Astrocyte (in vitro differentiated cells and primary cell): ENCODE measurements at regions not wholly inside any gene's neighbourhood (a gene's known extent, or its start where the extent isn't known, plus 50 kb on each side); places are given as distances from the start of the nearest gene placed in this dataset.

Experiments used
- DNase-seq: peaks from one replicate; pipeline ENCODE4 v3.0.0-alpha.2; 2010; ENCODE audit warnings: low read depth
- FAIRE-seq: peaks from 2 replicates; lab custom pipeline; 2011; peaks lifted over from hg19 to GRCh38; lab: Jason Lieb, UNC
- H2AFZ ChIP-seq: 2 replicates; pipeline ENCODE4 v1.6.0; 2012; ENCODE audit warnings: low read depth, low read length, inconsistent platforms
- H3K27ac ChIP-seq: 2 replicates; pipeline ENCODE4 v1.5.1; 2011; ENCODE audit warnings: low read depth, low read length, inconsistent platforms
- H3K27me3 ChIP-seq: 2 replicates; pipeline ENCODE4 v1.6.0; 2011; ENCODE audit warnings: low read length, inconsistent platforms; ENCODE audit not compliant: insufficient read depth
- H3K36me3 ChIP-seq: 2 replicates; pipeline ENCODE4 v1.5.1; 2011; ENCODE audit warnings: low read length, inconsistent platforms; ENCODE audit not compliant: insufficient read depth
- H3K4me1 ChIP-seq: 2 replicates; pipeline ENCODE4 v1.5.1; 2011; ENCODE audit warnings: low read length, inconsistent platforms; ENCODE audit not compliant: insufficient read depth
- H3K4me2 ChIP-seq: 2 replicates; pipeline ENCODE4 v1.6.0; 2012; ENCODE audit warnings: low read length, inconsistent platforms
- H3K4me3 ChIP-seq: 2 replicates; pipeline ENCODE4 v1.5.1; 2011; ENCODE audit warnings: low read depth, mild to moderate bottlenecking, low read length, inconsistent platforms; ENCODE audit not compliant: insufficient read depth
- H3K79me2 ChIP-seq: 2 replicates; pipeline ENCODE4 v1.6.0; 2012; ENCODE audit warnings: mild to moderate bottlenecking, low read length, inconsistent platforms; ENCODE audit not compliant: insufficient read depth
- H3K9ac ChIP-seq: 2 replicates; pipeline ENCODE4 v1.6.0; 2012; ENCODE audit warnings: mild to moderate bottlenecking, low read length, inconsistent platforms
- H3K9me3 ChIP-seq: 2 replicates; pipeline ENCODE4 v1.5.1; 2012; ENCODE audit warnings: low read depth, mild to moderate bottlenecking, low read length, inconsistent platforms; ENCODE audit not compliant: insufficient read depth
- H4K20me1 ChIP-seq: 2 replicates; pipeline ENCODE4 v1.6.0; 2012; ENCODE audit warnings: low read length, inconsistent platforms; ENCODE audit not compliant: insufficient read depth
- H3K27ac Mint-ChIP-seq: one replicate; pipeline ENCODE4 v1.8.0; 2021; ENCODE audit warnings: mild to moderate bottlenecking, mixed read lengths; ENCODE audit not compliant: unreplicated experiment
- H3K27me3 Mint-ChIP-seq: one replicate; pipeline ENCODE4 v1.8.0; 2021; ENCODE audit warnings: low read depth, mixed read lengths; ENCODE audit not compliant: unreplicated experiment
- H3K36me3 Mint-ChIP-seq: one replicate; pipeline ENCODE4 v1.8.0; 2021; ENCODE audit warnings: low read depth, mixed read lengths; ENCODE audit not compliant: unreplicated experiment
- H3K4me1 Mint-ChIP-seq: one replicate; pipeline ENCODE4 v1.8.0; 2021; ENCODE audit warnings: low read depth, mixed read lengths; ENCODE audit not compliant: unreplicated experiment
- H3K4me3 Mint-ChIP-seq: one replicate; pipeline ENCODE4 v1.8.0; 2021; ENCODE audit warnings: mild to moderate bottlenecking, moderate library complexity, mixed read lengths; ENCODE audit not compliant: unreplicated experiment
- H3K9me3 Mint-ChIP-seq: one replicate; pipeline ENCODE4 v1.8.0; 2021; ENCODE audit warnings: mild to moderate bottlenecking, mixed read lengths; ENCODE audit not compliant: unreplicated experiment
- CTCF ChIP-seq: IDR thresholded peaks from 2 replicates; pipeline ENCODE4 v1.5.1; 2011; ENCODE audit warnings: low read depth, mild to moderate bottlenecking, inconsistent platforms, low read length, moderate library complexity; ENCODE audit not compliant: insufficient read depth
- EZH2 ChIP-seq: IDR thresholded peaks from 2 replicates; pipeline ENCODE4 v1.6.1; 2012; ENCODE audit warnings: mild to moderate bottlenecking, low read length, inconsistent platforms; ENCODE audit not compliant: insufficient read depth

GRCh38 chr17:77315010-77315409 lies 174.2 kb downstream of the SEC14L1 start:
- peaks cover 5% of the 10 kb centered on the region for H3K27me3 Mint-ChIP-seq
- no peak for TF ChIP-seq CTCF
- Histone ChIP-seq H4K20me1 (no peaks in the 10 kb centered on the region), H3K79me2 (no peaks in the 10 kb centered on the region), H2AFZ (no peak overlapping the region), H3K9ac (no peak overlapping the region), H3K4me1 (peaks cover 48% of the 10 kb centered on the region), H3K9me3 (no peaks in the 10 kb centered on the region), H3K36me3 (no peaks in the 10 kb centered on the region), H3K27me3 (no peaks in the 10 kb centered on the region), H3K4me3 (no peak overlapping the region), H3K4me2 (no peak overlapping the region), H3K27ac (no peak overlapping the region)
- H3K36me3 Mint-ChIP-seq: no peaks in the 10 kb centered on the region
- H3K27ac Mint-ChIP-seq: no peak overlapping the region
- DNase-seq (no peak), FAIRE-seq (no peak)
- H3K9me3 Mint-ChIP-seq: no peaks in the 10 kb centered on the region
- no peak overlapping the region for H3K4me3 Mint-ChIP-seq
- H3K4me1 Mint-ChIP-seq: peaks cover 39% of the 10 kb centered on the region

- Mint-ChIP-seq H3K4me1 (peaks cover 44% of the 10 kb centered on the region), H3K36me3 (no peaks in the 10 kb centered on the region), H3K9me3 (no peaks in the 10 kb centered on the region), H3K27me3 (peaks cover 5% of the 10 kb centered on the region), H3K4me3 (no peak overlapping the region), H3K27ac (peak overlapping the region; percentile 78)
- Histone ChIP-seq H2AFZ (peak overlapping the region; percentile 79), H3K27ac (peak overlapping the region; percentile 80), H3K79me2 (peaks cover 3% of the 10 kb centered on the region), H3K4me2 (peak overlapping the region; percentile 63), H4K20me1 (no peaks in the 10 kb centered on the region), H3K36me3 (no peaks in the 10 kb centered on the region), H3K9ac (peak overlapping the region; percentile 62), H3K27me3 (no peaks in the 10 kb centered on the region), H3K4me3 (no peak overlapping the region), H3K9me3 (no peaks in the 10 kb centered on the region), H3K4me1 (peaks cover 54% of the 10 kb centered on the region)
- FAIRE-seq (no peak), DNase-seq (no peak)
- TF ChIP-seq EZH2 (no peak), CTCF (no peak)
Observed at GRCh38 chr17:77315551-77316190, 174.9 kb downstream of the SEC14L1 start.

GRCh38 chr17:77316191-77316641 lies 175.4 kb downstream of the SEC14L1 start:
- Histone ChIP-seq H3K4me2 (peak overlapping the region; percentile 63), H3K4me3 (no peak overlapping the region), H3K27ac (peak overlapping the region; percentile 80), H3K9ac (peak overlapping the region; percentile 62), H3K9me3 (no peaks in the 10 kb centered on the region), H2AFZ (peak overlapping the region; percentile 79), H4K20me1 (no peaks in the 10 kb centered on the region), H3K79me2 (peaks cover 9% of the 10 kb centered on the region), H3K36me3 (no peaks in the 10 kb centered on the region), H3K4me1 (peaks cover 59% of the 10 kb centered on the region), H3K27me3 (no peaks in the 10 kb centered on the region)
- TF ChIP-seq CTCF: no peak
- TF ChIP-seq EZH2: no peak
- Mint-ChIP-seq H3K27ac (peak overlapping the region; percentile 78), H3K36me3 (no peaks in the 10 kb centered on the region), H3K27me3 (peaks cover 5% of the 10 kb centered on the region), H3K4me1 (peaks cover 47% of the 10 kb centered on the region), H3K9me3 (no peaks in the 10 kb centered on the region), H3K4me3 (no peak overlapping the region)
- DNase-seq (peak; percentile 84), FAIRE-seq (no peak)
